Neural progenitor cell (in vitro differentiated cells): ENCODE measurements at regions not wholly inside any gene's neighbourhood (a gene's known extent, or its start where the extent isn't known, plus 50 kb on each side); places are given as distances from the start of the nearest gene placed in this dataset.

Experiments
- DNase-seq: peaks from one replicate; pipeline ENCODE4 v3.0.0-alpha.2; 2016; ENCODE audit warnings: low spot score
- H2AFZ ChIP-seq: fragments of 200-600 bp; sonication (generic); replicated peaks from 2 replicates; pipeline ENCODE4 v1.6.1; 2016; ENCODE audit warnings: antibody characterized with exemption
- H3F3A ChIP-seq: fragments of 200-600 bp; sonication (generic); 2 replicates; pipeline ENCODE4 v1.6.1; 2016; ENCODE audit warnings: antibody characterized with exemption, low read depth
- H3K27ac ChIP-seq: fragments of 200-600 bp; sonication (generic); 2 replicates; pipeline ENCODE4 v1.5.1; 2016; ENCODE audit warnings: mild to moderate bottlenecking
- H3K27me3 ChIP-seq: fragments of 200-600 bp; sonication (generic); 2 replicates; pipeline ENCODE4 v1.6.1; 2016; ENCODE audit warnings: mild to moderate bottlenecking, moderate library complexity
- H3K36me3 ChIP-seq: fragments of 200-600 bp; sonication (generic); 2 replicates; pipeline ENCODE4 v1.5.1; 2016
- H3K4me1 ChIP-seq: fragments of 200-600 bp; sonication (generic); 2 replicates; pipeline ENCODE4 v1.6.1; 2016; ENCODE audit warnings: mixed run types
- H3K4me2 ChIP-seq: fragments of 200-600 bp; sonication (generic); 2 replicates; pipeline ENCODE4 v1.6.1; 2016
- H3K4me3 ChIP-seq: fragments of 200-600 bp; sonication (generic); 2 replicates; pipeline ENCODE4 v1.5.1; 2016
- H3K79me2 ChIP-seq: fragments of 200-600 bp; sonication (generic); 2 replicates; pipeline ENCODE4 v1.6.1; 2016; ENCODE audit warnings: low read depth
- H3K9ac ChIP-seq: fragments of 200-600 bp; sonication (generic); 2 replicates; pipeline ENCODE4 v1.6.1; 2016
- H3K9me3 ChIP-seq: fragments of 200-600 bp; sonication (generic); 2 replicates; pipeline ENCODE4 v1.5.1; 2016; ENCODE audit warnings: low read depth
- H4K20me1 ChIP-seq: fragments of 200-600 bp; sonication (generic); 2 replicates; pipeline ENCODE4 v1.6.1; 2016; ENCODE audit warnings: low read depth
- H3K27ac Mint-ChIP-seq: 3 replicates; pipeline ENCODE4 v1.8.0; 2021; ENCODE audit warnings: mixed read lengths
- H3K27me3 Mint-ChIP-seq: 2 replicates; pipeline ENCODE4 v1.8.0; 2022; ENCODE audit warnings: low read depth, mild to moderate bottlenecking, inconsistent platforms, moderate library complexity, mixed read lengths; ENCODE audit not compliant: insufficient read depth
- H3K36me3 Mint-ChIP-seq: 3 replicates; pipeline ENCODE4 v1.8.0; 2021; ENCODE audit warnings: mixed read lengths
- H3K4me1 Mint-ChIP-seq: 3 replicates; pipeline ENCODE4 v1.8.0; 2021; ENCODE audit warnings: mixed read lengths
- H3K4me3 Mint-ChIP-seq: 3 replicates; pipeline ENCODE4 v1.8.0; 2021; ENCODE audit warnings: mild to moderate bottlenecking, moderate library complexity, mixed read lengths
- H3K9me3 Mint-ChIP-seq: 3 replicates; pipeline ENCODE4 v1.8.0; 2020; ENCODE audit warnings: mixed read lengths
- EZH2 ChIP-seq: fragments of 200-600 bp; sonication (generic); IDR thresholded peaks from 2 replicates; pipeline ENCODE4 v1.6.1; 2017; ENCODE audit warnings: antibody characterized with exemption, mild to moderate bottlenecking, moderate library complexity
- EZH2phosphoT487 ChIP-seq: fragments of 200-600 bp; sonication (generic); IDR thresholded peaks from 2 replicates; pipeline ENCODE4 v1.6.1; 2017; ENCODE audit warnings: antibody characterized with exemption
- TF ChIP-seq, protein P1 (sequence below): fragments of 200-600 bp; sonication (generic); IDR thresholded peaks from 2 replicates; pipeline ENCODE4 v1.5.1; 2017; ENCODE audit warnings: antibody characterized with exemption, mild to moderate bottlenecking

DNA sequence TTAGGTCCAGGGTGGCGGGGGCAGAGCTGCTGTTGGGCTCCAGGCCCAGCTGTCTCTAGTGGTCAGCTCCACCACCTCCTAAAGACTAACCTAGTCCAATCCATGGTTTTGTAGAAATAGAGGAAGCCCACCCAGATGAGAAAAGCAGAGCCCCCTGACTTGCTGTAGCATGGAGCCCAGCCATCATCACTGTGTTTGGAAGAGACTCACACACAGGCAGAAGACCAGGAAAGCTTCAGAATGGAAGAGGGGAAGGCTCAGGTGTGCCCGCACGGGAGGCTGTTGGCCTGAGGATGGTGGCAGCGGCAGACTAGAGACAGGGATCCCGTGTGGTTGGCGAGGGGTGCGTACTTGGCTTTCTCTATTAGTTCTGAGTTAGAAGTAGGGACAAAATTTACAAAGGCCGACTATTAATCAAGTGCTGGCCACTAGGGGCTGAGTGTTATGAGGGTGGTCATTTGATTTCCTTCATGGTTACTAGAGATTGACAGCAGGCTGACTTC, 193.2 kb upstream of the SOX1 start:
- no peaks in the 10 kb centered on the region for H3K79me2 ChIP-seq
- TF ChIP-seq EZH2phosphoT487, result no peak
- TF ChIP-seq, protein P1, sequence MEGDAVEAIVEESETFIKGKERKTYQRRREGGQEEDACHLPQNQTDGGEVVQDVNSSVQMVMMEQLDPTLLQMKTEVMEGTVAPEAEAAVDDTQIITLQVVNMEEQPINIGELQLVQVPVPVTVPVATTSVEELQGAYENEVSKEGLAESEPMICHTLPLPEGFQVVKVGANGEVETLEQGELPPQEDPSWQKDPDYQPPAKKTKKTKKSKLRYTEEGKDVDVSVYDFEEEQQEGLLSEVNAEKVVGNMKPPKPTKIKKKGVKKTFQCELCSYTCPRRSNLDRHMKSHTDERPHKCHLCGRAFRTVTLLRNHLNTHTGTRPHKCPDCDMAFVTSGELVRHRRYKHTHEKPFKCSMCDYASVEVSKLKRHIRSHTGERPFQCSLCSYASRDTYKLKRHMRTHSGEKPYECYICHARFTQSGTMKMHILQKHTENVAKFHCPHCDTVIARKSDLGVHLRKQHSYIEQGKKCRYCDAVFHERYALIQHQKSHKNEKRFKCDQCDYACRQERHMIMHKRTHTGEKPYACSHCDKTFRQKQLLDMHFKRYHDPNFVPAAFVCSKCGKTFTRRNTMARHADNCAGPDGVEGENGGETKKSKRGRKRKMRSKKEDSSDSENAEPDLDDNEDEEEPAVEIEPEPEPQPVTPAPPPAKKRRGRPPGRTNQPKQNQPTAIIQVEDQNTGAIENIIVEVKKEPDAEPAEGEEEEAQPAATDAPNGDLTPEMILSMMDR, result no peak
- TF ChIP-seq EZH2, result no peak
- no peak overlapping the region for H3K4me2 ChIP-seq
- no peak overlapping the region for H3K4me3 Mint-ChIP-seq
- H3K27ac ChIP-seq, result no peak overlapping the region
- no peak overlapping the region for H3K4me3 ChIP-seq
- DNase-seq, result no peak
- no peaks in the 10 kb centered on the region for H3K4me1 ChIP-seq
- H4K20me1 ChIP-seq, result no peaks in the 10 kb centered on the region
- H2AFZ ChIP-seq, result no peak overlapping the region
- H3K36me3 Mint-ChIP-seq, result no peaks in the 10 kb centered on the region
- no peaks in the 10 kb centered on the region for H3K4me1 Mint-ChIP-seq
- peaks cover 8% of the 10 kb centered on the region for H3K27me3 Mint-ChIP-seq
- no peaks in the 10 kb centered on the region for H3K36me3 ChIP-seq
- H3K27me3 ChIP-seq, result peaks cover 9% of the 10 kb centered on the region
- no peak overlapping the region for H3K27ac Mint-ChIP-seq
- H3K9me3 Mint-ChIP-seq, result peaks cover 9% of the 10 kb centered on the region
- H3K9ac ChIP-seq, result no peak overlapping the region
- H3K9me3 ChIP-seq, result no peaks in the 10 kb centered on the region
- no peaks in the 10 kb centered on the region for H3F3A ChIP-seq

DNA sequence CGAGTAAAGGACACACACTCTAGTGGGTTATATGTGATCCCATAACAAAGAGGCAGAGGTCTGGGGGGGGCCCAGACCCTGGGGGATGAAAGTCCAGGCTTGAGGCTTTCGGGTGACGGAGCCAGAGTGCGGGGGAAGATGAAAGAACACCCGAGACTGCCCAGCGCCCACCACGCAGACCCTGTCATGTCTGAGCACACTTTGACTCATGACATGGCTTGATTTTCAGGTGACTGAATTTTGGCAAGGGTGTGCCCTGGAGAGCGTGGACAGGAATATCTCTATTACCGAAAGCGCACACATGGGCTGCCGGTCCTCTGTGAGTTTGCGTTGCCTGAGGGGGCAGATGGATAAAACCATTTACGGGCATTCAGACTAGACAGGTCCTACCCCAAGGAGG, 192.0 kb upstream of the SOX1 start:
- TF ChIP-seq, protein P1, result no peak
- TF ChIP-seq EZH2, result no peak
- TF ChIP-seq EZH2phosphoT487, result no peak
- no peaks in the 10 kb centered on the region for H3K36me3 ChIP-seq
- no peaks in the 10 kb centered on the region for H3K79me2 ChIP-seq
- no peaks in the 10 kb centered on the region for H3K4me1 Mint-ChIP-seq
- peaks cover 9% of the 10 kb centered on the region for H3K27me3 ChIP-seq
- no peak overlapping the region for H3K4me2 ChIP-seq
- no peaks in the 10 kb centered on the region for H4K20me1 ChIP-seq
- no peak overlapping the region for H2AFZ ChIP-seq
- H3K27ac Mint-ChIP-seq, result no peak overlapping the region
- H3K9me3 ChIP-seq, result no peaks in the 10 kb centered on the region
- peaks cover 5% of the 10 kb centered on the region for H3K27me3 Mint-ChIP-seq
- H3K4me1 ChIP-seq, result no peaks in the 10 kb centered on the region
- H3K4me3 Mint-ChIP-seq, result no peak overlapping the region
- H3F3A ChIP-seq, result no peaks in the 10 kb centered on the region
- no peak overlapping the region for H3K4me3 ChIP-seq
- no peak overlapping the region for H3K27ac ChIP-seq
- DNase-seq, result no peak
- no peak overlapping the region for H3K9ac ChIP-seq
- H3K9me3 Mint-ChIP-seq, result peaks cover 6% of the 10 kb centered on the region
- H3K36me3 Mint-ChIP-seq, result no peaks in the 10 kb centered on the region

DNA sequence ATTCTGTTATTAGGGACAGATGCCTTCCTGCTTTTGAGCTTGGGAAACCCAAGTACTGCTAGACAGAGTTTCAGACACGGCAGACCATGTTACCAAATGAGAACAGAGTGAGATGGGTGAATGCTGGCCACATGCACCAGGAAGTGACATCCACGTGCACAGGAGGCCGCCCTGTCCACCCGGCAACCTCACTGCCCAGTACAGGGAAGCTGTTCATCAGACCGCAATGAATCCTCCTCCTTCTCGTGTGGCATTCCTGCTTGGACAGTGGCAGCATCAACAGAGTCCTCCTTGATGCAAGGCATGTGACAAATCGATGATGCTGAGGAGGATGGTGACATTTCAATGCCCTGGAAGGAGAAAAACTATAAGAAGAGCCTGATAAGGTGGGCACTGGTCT, 191.0 kb upstream of the SOX1 start:
- Histone ChIP-seq H3K4me1 (no peaks in the 10 kb centered on the region), H4K20me1 (no peaks in the 10 kb centered on the region), H3K79me2 (no peaks in the 10 kb centered on the region), H3K9ac (no peak overlapping the region), H3K36me3 (no peaks in the 10 kb centered on the region), H3F3A (no peaks in the 10 kb centered on the region), H2AFZ (no peak overlapping the region), H3K27ac (no peak overlapping the region), H3K4me3 (no peak overlapping the region), H3K27me3 (peaks cover 9% of the 10 kb centered on the region), H3K9me3 (no peaks in the 10 kb centered on the region), H3K4me2 (no peak overlapping the region)
- Mint-ChIP-seq H3K36me3 (no peaks in the 10 kb centered on the region), H3K27me3 (peaks cover 5% of the 10 kb centered on the region), H3K4me1 (no peaks in the 10 kb centered on the region), H3K4me3 (no peak overlapping the region), H3K27ac (peak overlapping the region; percentile 29), H3K9me3 (peaks cover 6% of the 10 kb centered on the region)
- TF ChIP-seq EZH2 (no peak), EZH2phosphoT487 (no peak)
- TF ChIP-seq, protein P1, result no peak
- DNase-seq, result no peak
